Activated CD8-positive, alpha-beta memory T cell treated with anti-CD3 and anti-CD28 coated beads, Interleukin-2, amount 10 ng/mL, durations not matched to agents 7 days and 5 days (primary cell): ENCODE measurements at regions not wholly inside any gene's neighbourhood (a gene's known extent, or its start where the extent isn't known, plus 50 kb on each side); places are given as distances from the start of the nearest gene placed in this dataset.

Experiments used
- ATAC-seq: fragments of 150-1000 bp; cut with Tn5 transposase; one replicate; pipeline ENCODE4 v1.10.0; 2021; ENCODE audit warnings: moderate library complexity
- CTCF ChIA-PET: fragments of 350-600 bp; sonication (Branson Sonifier 250); formaldehyde crosslinking; loops from one replicate; lab custom pipeline; 2021; ENCODE audit warnings: antibody characterized with exemption; lab: Charles Lee
- DNase-seq: peaks from one replicate; pipeline ENCODE4 v3.0.0-alpha.2; 2020
- H3K27ac Mint-ChIP-seq: one replicate; pipeline ENCODE4 v1.8.0; 2021; ENCODE audit warnings: mild to moderate bottlenecking, mixed read lengths
- H3K27me3 Mint-ChIP-seq: one replicate; pipeline ENCODE4 v1.8.0; 2021; ENCODE audit warnings: mixed read lengths
- H3K36me3 Mint-ChIP-seq: one replicate; pipeline ENCODE4 v1.8.0; 2021; ENCODE audit warnings: mild to moderate bottlenecking, mixed read lengths
- H3K4me1 Mint-ChIP-seq: one replicate; pipeline ENCODE4 v1.8.0; 2021; ENCODE audit warnings: mixed read lengths
- H3K4me3 Mint-ChIP-seq: one replicate; pipeline ENCODE4 v1.8.0; 2021; ENCODE audit warnings: mild to moderate bottlenecking, moderate library complexity, mixed read lengths
- H3K9me3 Mint-ChIP-seq: one replicate; pipeline ENCODE4 v1.8.0; 2022; ENCODE audit warnings: low read depth, mixed read lengths

- H3K27me3 Mint-ChIP-seq = peaks cover 32% of the 10 kb centered on the region
- H3K4me3 Mint-ChIP-seq = no peak overlapping the region
- no peaks in the 10 kb centered on the region for H3K36me3 Mint-ChIP-seq
- H3K9me3 Mint-ChIP-seq = no peaks in the 10 kb centered on the region
- H3K27ac Mint-ChIP-seq = no peak overlapping the region
- ATAC-seq (no peak), DNase-seq (no peak)
- CTCF ChIA-PET = interaction anchor here (1.2 to 2.6 kb wide), 3 partner anchors 11 to 275 kb away, joined by 3 to 15 read pairs (median 5); no protein-coding TSS in a partner anchor
- peaks cover 21% of the 10 kb centered on the region for H3K4me1 Mint-ChIP-seq
Measured at GRCh38 chr13:26998292-26998691, 173.3 kb downstream of the USP12 start.

GRCh38 chr13:26996965-26997752 lies 174.5 kb downstream of the USP12 start:
- H3K36me3 Mint-ChIP-seq = no peaks in the 10 kb centered on the region
- peaks cover 19% of the 10 kb centered on the region for H3K4me1 Mint-ChIP-seq
- CTCF ChIA-PET = interaction anchor here (0.8 to 2.6 kb wide), 8 partner anchors 9 to 365 kb away, joined by 3 to 15 read pairs (median 4); no protein-coding TSS in a partner anchor
- peak; percentile 89 for ATAC-seq
- DNase-seq = peak; percentile 56
- H3K27ac Mint-ChIP-seq = peak overlapping the region; percentile 65
- peaks cover 22% of the 10 kb centered on the region for H3K27me3 Mint-ChIP-seq
- peak overlapping the region; percentile 11 for H3K4me3 Mint-ChIP-seq
- H3K9me3 Mint-ChIP-seq = no peaks in the 10 kb centered on the region

GRCh38 chr13:26995159-26995558 lies 176.5 kb downstream of the USP12 start:
- Mint-ChIP-seq H3K9me3 (no peaks in the 10 kb centered on the region), H3K27ac (no peak overlapping the region), H3K27me3 (peaks cover 17% of the 10 kb centered on the region)

GRCh38 chr13:26993780-26994179 lies 177.8 kb downstream of the USP12 start:
- H3K4me3 Mint-ChIP-seq = no peak overlapping the region
- no peak overlapping the region for H3K27ac Mint-ChIP-seq
- ATAC-seq (no peak), DNase-seq (no peak)
- CTCF ChIA-PET = interaction anchor here (1.5 to 1.6 kb wide), 2 partner anchors 9 to 368 kb away, joined by 5 to 6 read pairs; no protein-coding TSS in a partner anchor
- no peaks in the 10 kb centered on the region for H3K9me3 Mint-ChIP-seq
- peaks cover 15% of the 10 kb centered on the region for H3K4me1 Mint-ChIP-seq
- H3K36me3 Mint-ChIP-seq = no peaks in the 10 kb centered on the region
- peaks cover 18% of the 10 kb centered on the region for H3K27me3 Mint-ChIP-seq

More at GRCh38 chr13:26995159-26995558, 176.5 kb downstream of the USP12 start:
- Mint-ChIP-seq H3K4me1 (peaks cover 15% of the 10 kb centered on the region), H3K4me3 (no peak overlapping the region), H3K36me3 (no peaks in the 10 kb centered on the region)
- ATAC-seq (no peak), DNase-seq (no peak)
- CTCF ChIA-PET = interaction anchor here (1.1 to 1.6 kb wide), 2 partner anchors 10 to 275 kb away, joined by 3 to 5 read pairs; partner anchors contain the start of gene RASL11A

- DNase-seq = no peak
- Mint-ChIP-seq H3K4me3 (no peak overlapping the region), H3K36me3 (no peaks in the 10 kb centered on the region), H3K9me3 (no peaks in the 10 kb centered on the region), H3K27ac (no peak overlapping the region), H3K27me3 (peaks cover 21% of the 10 kb centered on the region), H3K4me1 (peaks cover 14% of the 10 kb centered on the region)
- no peak for ATAC-seq
- CTCF ChIA-PET = interaction anchor here (1.5 to 1.6 kb wide), 2 partner anchors 8 to 369 kb away, joined by 5 to 6 read pairs; no protein-coding TSS in a partner anchor
Measured at GRCh38 chr13:26992951-26993719, 178.5 kb downstream of the USP12 start.

- peaks cover 26% of the 10 kb centered on the region for H3K27me3 Mint-ChIP-seq
- no peak overlapping the region for H3K4me3 Mint-ChIP-seq
- no peak overlapping the region for H3K27ac Mint-ChIP-seq
- H3K36me3 Mint-ChIP-seq = no peaks in the 10 kb centered on the region
- no peak for ATAC-seq
- H3K4me1 Mint-ChIP-seq = peaks cover 5% of the 10 kb centered on the region
- CTCF ChIA-PET = no interaction called here
- DNase-seq = no peak
- no peaks in the 10 kb centered on the region for H3K9me3 Mint-ChIP-seq
Measured at GRCh38 chr13:26991508-26992181, 180.0 kb downstream of the USP12 start.

GRCh38 chr13:26989957-26990713 lies 181.5 kb downstream of the USP12 start:
- no peak for DNase-seq
- peaks cover 18% of the 10 kb centered on the region for H3K27me3 Mint-ChIP-seq
- H3K4me1 Mint-ChIP-seq = peaks cover 4% of the 10 kb centered on the region
- no peaks in the 10 kb centered on the region for H3K9me3 Mint-ChIP-seq
- ATAC-seq = no peak
- no peaks in the 10 kb centered on the region for H3K36me3 Mint-ChIP-seq
- H3K4me3 Mint-ChIP-seq = no peak overlapping the region
- CTCF ChIA-PET = interaction anchor here (0.5 to 11.6 kb wide), 4 partner anchors 50 to 645 kb away, joined by 3 to 195 read pairs (median 4); no protein-coding TSS in a partner anchor
- no peak overlapping the region for H3K27ac Mint-ChIP-seq

GRCh38 chr13:26989261-26989956 lies 182.2 kb downstream of the USP12 start:
- Mint-ChIP-seq H3K4me3 (no peak overlapping the region), H3K27me3 (peaks cover 14% of the 10 kb centered on the region), H3K27ac (no peak overlapping the region), H3K9me3 (no peaks in the 10 kb centered on the region), H3K36me3 (no peaks in the 10 kb centered on the region), H3K4me1 (peaks cover 4% of the 10 kb centered on the region)
- ATAC-seq (no peak), DNase-seq (no peak)
- CTCF ChIA-PET = interaction anchor here (0.6 to 11.6 kb wide), 3 partner anchors 51 to 497 kb away, joined by 3 to 195 read pairs (median 4); no protein-coding TSS in a partner anchor

GRCh38 chr13:26988059-26988769 lies 183.4 kb downstream of the USP12 start:
- H3K4me1 Mint-ChIP-seq = peaks cover 15% of the 10 kb centered on the region
- no peaks in the 10 kb centered on the region for H3K36me3 Mint-ChIP-seq
- no peak overlapping the region for H3K4me3 Mint-ChIP-seq
- no peaks in the 10 kb centered on the region for H3K9me3 Mint-ChIP-seq
- no peak overlapping the region for H3K27ac Mint-ChIP-seq
- peaks cover 14% of the 10 kb centered on the region for H3K27me3 Mint-ChIP-seq
- no peak for DNase-seq
- no peak for ATAC-seq
- CTCF ChIA-PET = interaction anchor here (1.4 to 11.6 kb wide), 4 partner anchors 9 to 374 kb away, joined by 5 to 195 read pairs (median 6); no protein-coding TSS in a partner anchor

- Mint-ChIP-seq H3K9me3 (no peaks in the 10 kb centered on the region), H3K4me3 (no peak overlapping the region), H3K4me1 (peaks cover 21% of the 10 kb centered on the region), H3K27ac (no peak overlapping the region), H3K27me3 (peaks cover 14% of the 10 kb centered on the region), H3K36me3 (no peaks in the 10 kb centered on the region)
- CTCF ChIA-PET = interaction anchor here (1.1 to 11.6 kb wide), 5 partner anchors 10 to 375 kb away, joined by 4 to 195 read pairs (median 5); partner anchors contain the start of gene RASL11A
- ATAC-seq (no peak), DNase-seq (no peak)
Measured at GRCh38 chr13:26987486-26988013, 184.1 kb downstream of the USP12 start.

GRCh38 chr13:26985285-26985878 lies 186.2 kb downstream of the USP12 start:
- CTCF ChIA-PET = interaction anchor here (0.6 to 11.6 kb wide), 49 partner anchors 9 to 841 kb away, joined by 3 to 195 read pairs (median 4); partner anchors contain the start of gene RASL11A
- Mint-ChIP-seq H3K9me3 (no peaks in the 10 kb centered on the region), H3K36me3 (no peaks in the 10 kb centered on the region), H3K27ac (no peak overlapping the region), H3K27me3 (peaks cover 17% of the 10 kb centered on the region), H3K4me3 (no peak overlapping the region), H3K4me1 (peaks cover 21% of the 10 kb centered on the region)
- DNase-seq = peak; percentile 86
- ATAC-seq = peak; percentile 91
